ENCODE measurements at regions not wholly inside any gene's neighbourhood (a gene's known extent, or its start where the extent isn't known, plus 50 kb on each side); places are given as distances from the start of the nearest gene placed in this dataset.
A peak's percentile ranks its signal among the peaks of the same experiment; 100 is the strongest.

- H3K4me3 Mint-ChIP-seq: no peak overlapping the region
- ATAC-seq (replicated peaks) (no peak), DNase-seq (no peak)
- no peak overlapping the region for H3K27ac Mint-ChIP-seq
- H3K4me1 Mint-ChIP-seq: peaks cover 17 to 26% of the 10 kb centered on the region in 2 donors
- no peaks in the 10 kb centered on the region for H3K9me3 Mint-ChIP-seq
- H3K36me3 Mint-ChIP-seq: peaks cover 2 to 12% of the 10 kb centered on the region in 2 donors
- H3K27me3 Mint-ChIP-seq: peaks cover 27 to 61% of the 10 kb centered on the region in 2 donors
Observed at GRCh38 chr13:99058527-99059495, 80.9 kb upstream of the DOCK9 start.

GRCh38 chr13:99059498-99060075 lies 81.7 kb upstream of the DOCK9 start:
- peaks cover 3 to 15% of the 10 kb centered on the region in 2 donors for H3K36me3 Mint-ChIP-seq
- H3K4me3 Mint-ChIP-seq: no peak overlapping the region
- peaks cover 23 to 56% of the 10 kb centered on the region in 2 donors for H3K27me3 Mint-ChIP-seq
- ATAC-seq (replicated peaks) (no peak), DNase-seq (no peak)
- peaks cover 20 to 30% of the 10 kb centered on the region in 2 donors for H3K4me1 Mint-ChIP-seq
- no peaks in the 10 kb centered on the region for H3K9me3 Mint-ChIP-seq
- no peak overlapping the region for H3K27ac Mint-ChIP-seq

- Mint-ChIP-seq H3K27ac (no peak overlapping the region), H3K27me3 (peaks cover 18 to 47% of the 10 kb centered on the region in 2 donors), H3K4me1 (peaks cover 25 to 36% of the 10 kb centered on the region in 2 donors), H3K9me3 (no peaks in the 10 kb centered on the region), H3K36me3 (peaks cover 6 to 15% of the 10 kb centered on the region in 2 donors), H3K4me3 (no peak overlapping the region)
- ATAC-seq (replicated peaks) (no peak), DNase-seq (no peak)
Observed at GRCh38 chr13:99061411-99061810, 83.5 kb upstream of the DOCK9 start.

- Mint-ChIP-seq H3K9me3 (no peaks in the 10 kb centered on the region), H3K4me1 (peaks cover 31 to 46% of the 10 kb centered on the region in 2 donors), H3K27ac (no peak overlapping the region), H3K27me3 (peaks cover 18 to 43% of the 10 kb centered on the region in 2 donors), H3K4me3 (peak overlapping the region in 1 of 2 donors; percentile 14), H3K36me3 (peaks cover 6 to 15% of the 10 kb centered on the region in 2 donors)
- no peak for ATAC-seq (replicated peaks)
- no peak for DNase-seq
Observed at GRCh38 chr13:99062593-99062992, 84.7 kb upstream of the DOCK9 start.

GRCh38 chr13:99063178-99063577 lies 85.3 kb upstream of the DOCK9 start:
- ATAC-seq (replicated peaks) (no peak), DNase-seq (no peak)
- Mint-ChIP-seq H3K9me3 (no peaks in the 10 kb centered on the region), H3K27me3 (peaks cover 18 to 43% of the 10 kb centered on the region in 2 donors), H3K36me3 (peaks cover 6 to 15% of the 10 kb centered on the region in 2 donors), H3K27ac (no peak overlapping the region), H3K4me3 (no peak overlapping the region), H3K4me1 (peaks cover 33 to 46% of the 10 kb centered on the region in 2 donors)

DNA sequence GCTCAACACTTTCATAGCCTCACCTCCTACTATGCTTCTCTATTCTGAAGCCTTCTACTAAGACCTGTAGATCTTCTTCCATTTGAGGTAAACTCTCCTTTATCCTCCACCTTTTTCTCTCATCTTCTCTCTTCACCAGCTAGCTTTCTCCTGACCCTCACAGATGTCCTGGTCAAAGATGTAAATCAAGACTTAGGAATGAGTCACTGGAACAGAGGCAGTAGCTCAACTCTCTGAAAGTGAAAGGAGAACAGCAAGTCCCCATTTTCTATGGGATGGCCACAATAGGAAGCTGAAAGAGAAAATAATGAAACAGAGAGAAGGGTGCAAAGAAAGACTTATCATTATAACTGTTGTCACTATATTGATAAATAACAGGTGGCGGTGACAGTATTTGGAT lies 86.1 kb upstream of the DOCK9 start:
- ATAC-seq (replicated peaks): no peak
- Mint-ChIP-seq H3K9me3 (no peaks in the 10 kb centered on the region), H3K4me3 (no peak overlapping the region), H3K27me3 (peaks cover 18 to 35% of the 10 kb centered on the region in 2 donors), H3K36me3 (peaks cover 6 to 15% of the 10 kb centered on the region in 2 donors), H3K27ac (no peak overlapping the region), H3K4me1 (peaks cover 33 to 46% of the 10 kb centered on the region in 2 donors)
- DNase-seq: no peak

- peaks cover 6 to 15% of the 10 kb centered on the region in 2 donors for H3K36me3 Mint-ChIP-seq
- H3K4me1 Mint-ChIP-seq: peaks cover 31 to 38% of the 10 kb centered on the region in 2 donors
- peaks cover 15 to 28% of the 10 kb centered on the region in 2 donors for H3K27me3 Mint-ChIP-seq
- H3K9me3 Mint-ChIP-seq: no peaks in the 10 kb centered on the region
- ATAC-seq (replicated peaks): no peak
- no peak for DNase-seq
- H3K4me3 Mint-ChIP-seq: no peak overlapping the region
- no peak overlapping the region for H3K27ac Mint-ChIP-seq
Observed at GRCh38 chr13:99064624-99065234, 86.9 kb upstream of the DOCK9 start.

DNA sequence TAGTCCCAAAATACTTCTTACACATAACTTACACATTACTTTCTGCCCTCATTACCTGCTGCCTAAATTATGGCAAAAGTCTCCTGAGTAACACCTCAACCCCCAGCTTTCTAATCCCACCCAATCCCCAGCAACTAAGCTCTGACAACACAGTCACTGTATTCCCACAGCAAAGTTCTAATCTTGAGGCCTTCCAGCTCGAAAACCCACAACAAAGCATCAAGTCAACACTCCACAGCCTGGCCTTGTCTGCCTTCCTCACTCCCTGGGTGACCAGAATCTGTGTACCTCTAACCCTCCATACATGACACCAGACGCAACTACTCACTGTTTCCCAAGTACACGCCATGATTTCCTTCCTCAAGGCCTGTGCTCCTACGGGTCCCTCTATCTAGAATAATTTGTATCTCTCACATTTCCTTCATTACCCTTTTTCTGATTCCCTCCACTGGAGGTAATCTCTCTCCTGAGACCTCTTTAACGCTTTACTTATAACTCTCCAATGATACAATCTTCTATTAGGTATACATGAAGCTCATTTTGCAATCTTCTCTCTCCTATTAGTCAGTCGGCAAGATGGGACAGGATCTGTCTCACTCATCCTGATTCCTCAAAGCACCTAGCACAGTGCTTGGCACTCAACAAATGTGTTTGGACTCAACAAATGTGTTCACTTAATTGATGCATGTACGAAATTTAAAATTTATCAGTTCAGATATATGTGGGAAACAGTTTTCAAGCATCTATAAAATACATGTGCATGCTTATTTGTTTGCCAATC lies 87.6 kb upstream of the DOCK9 start:
- no peak overlapping the region for H3K4me3 Mint-ChIP-seq
- peaks cover 6 to 15% of the 10 kb centered on the region in 2 donors for H3K36me3 Mint-ChIP-seq
- no peaks in the 10 kb centered on the region for H3K9me3 Mint-ChIP-seq
- ATAC-seq (replicated peaks) (no peak), DNase-seq (no peak)
- H3K4me1 Mint-ChIP-seq: peaks cover 31 to 38% of the 10 kb centered on the region in 2 donors
- H3K27me3 Mint-ChIP-seq: peaks cover 15 to 28% of the 10 kb centered on the region in 2 donors
- H3K27ac Mint-ChIP-seq: no peak overlapping the region

GRCh38 chr13:99066219-99066618 lies 88.4 kb upstream of the DOCK9 start:
- peaks cover 31 to 38% of the 10 kb centered on the region in 2 donors for H3K4me1 Mint-ChIP-seq
- H3K36me3 Mint-ChIP-seq: peaks cover 6 to 15% of the 10 kb centered on the region in 2 donors
- DNase-seq (no peak), ATAC-seq (replicated peaks) (no peak)
- H3K27me3 Mint-ChIP-seq: peaks cover 15 to 26% of the 10 kb centered on the region in 2 donors
- H3K9me3 Mint-ChIP-seq: no peaks in the 10 kb centered on the region
- H3K4me3 Mint-ChIP-seq: no peak overlapping the region
- H3K27ac Mint-ChIP-seq: no peak overlapping the region

DNA sequence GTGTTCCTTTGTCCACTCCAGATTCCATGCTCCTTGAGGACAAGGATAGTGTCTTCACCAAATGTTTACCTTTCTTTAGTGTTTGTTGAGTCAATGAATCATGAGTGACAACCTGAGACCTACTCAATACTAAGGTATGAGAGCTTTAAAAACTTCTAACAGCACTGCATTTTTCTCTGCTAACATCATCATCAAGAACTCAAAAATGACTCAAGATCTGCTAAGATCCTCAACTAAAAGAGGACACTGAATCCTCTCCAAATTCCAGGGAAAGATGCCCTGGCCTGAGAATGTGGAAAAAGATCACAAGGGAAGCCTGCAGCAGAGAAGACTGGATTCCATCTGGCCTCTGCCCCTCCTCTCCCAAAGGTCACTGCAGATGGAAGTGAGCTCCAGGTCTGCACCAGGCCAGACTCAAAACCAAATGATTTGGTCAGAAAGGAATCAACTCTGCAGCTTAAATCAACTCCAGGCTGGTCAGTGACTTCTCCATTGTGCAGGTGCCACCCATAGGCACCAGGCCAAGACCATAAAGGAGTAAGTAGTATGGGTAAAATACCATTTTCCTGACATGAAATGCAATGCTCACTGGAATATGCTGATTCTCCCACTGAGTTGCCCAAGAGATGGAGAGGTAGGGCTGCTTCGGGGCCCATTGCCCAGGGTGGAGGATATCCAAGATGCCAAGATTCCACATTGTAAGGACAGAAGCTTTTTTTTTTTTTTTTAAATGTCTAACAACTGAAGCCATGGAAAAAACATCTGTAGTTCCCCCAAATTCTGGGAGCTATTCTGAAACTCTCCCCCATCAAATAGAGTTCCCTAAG lies 89.5 kb upstream of the DOCK9 start:
- ATAC-seq (replicated peaks) (no peak), DNase-seq (no peak)
- Mint-ChIP-seq H3K27ac (peak overlapping the region; percentile 32), H3K4me3 (no peak overlapping the region), H3K27me3 (peaks cover 15% of the 10 kb centered on the region in 2 donors), H3K36me3 (peaks cover 6 to 20% of the 10 kb centered on the region in 2 donors), H3K9me3 (no peaks in the 10 kb centered on the region), H3K4me1 (peaks cover 28 to 36% of the 10 kb centered on the region in 2 donors)

DNA sequence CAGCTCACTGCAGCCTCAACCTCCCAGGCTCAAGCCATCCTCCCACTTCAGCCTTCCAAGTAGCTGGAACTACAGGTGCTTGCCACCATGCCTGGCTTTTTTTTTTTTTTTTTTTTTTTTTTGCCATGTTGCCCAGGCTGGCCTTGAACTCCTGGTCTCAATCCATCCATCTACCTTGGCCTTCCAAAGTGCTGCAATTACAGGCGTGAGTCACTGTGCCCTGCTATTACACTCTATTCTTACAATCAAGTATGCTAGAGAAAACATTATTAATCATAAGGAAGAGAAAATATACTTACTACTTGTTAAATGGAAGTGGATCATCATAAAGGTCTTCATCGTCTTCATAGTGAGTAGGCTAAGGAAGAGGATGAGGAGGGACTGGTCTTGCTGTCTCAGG lies 93.3 kb upstream of the DOCK9 start:
- H3K36me3 Mint-ChIP-seq: peaks cover 13 to 26% of the 10 kb centered on the region in 2 donors
- peaks cover 10 to 22% of the 10 kb centered on the region in 2 donors for H3K4me1 Mint-ChIP-seq
- no peak overlapping the region for H3K27ac Mint-ChIP-seq
- H3K9me3 Mint-ChIP-seq: peaks cover 4 to 8% of the 10 kb centered on the region in 2 donors
- DNase-seq (no peak), ATAC-seq (replicated peaks) (no peak)
- no peaks in the 10 kb centered on the region for H3K27me3 Mint-ChIP-seq
- H3K4me3 Mint-ChIP-seq: no peak overlapping the region

- DNase-seq: no peak
- Mint-ChIP-seq H3K9me3 (peaks cover 4 to 8% of the 10 kb centered on the region in 2 donors), H3K27me3 (no peaks in the 10 kb centered on the region), H3K4me3 (no peak overlapping the region), H3K36me3 (peaks cover 13 to 31% of the 10 kb centered on the region in 2 donors), H3K27ac (no peak overlapping the region), H3K4me1 (peaks cover 9 to 19% of the 10 kb centered on the region in 2 donors)
- no peak for ATAC-seq (replicated peaks)
Observed at GRCh38 chr13:99071666-99072065, 93.8 kb upstream of the DOCK9 start.

- no peak overlapping the region for H3K27ac Mint-ChIP-seq
- peaks cover 4 to 12% of the 10 kb centered on the region in 2 donors for H3K4me1 Mint-ChIP-seq
- H3K9me3 Mint-ChIP-seq: peaks cover 4 to 10% of the 10 kb centered on the region in 2 donors
- DNase-seq: no peak
- peaks cover 13 to 35% of the 10 kb centered on the region in 2 donors for H3K36me3 Mint-ChIP-seq
- no peak for ATAC-seq (replicated peaks)
- H3K4me3 Mint-ChIP-seq: no peak overlapping the region
- H3K27me3 Mint-ChIP-seq: no peaks in the 10 kb centered on the region
Observed at GRCh38 chr13:99072356-99072755, 94.5 kb upstream of the DOCK9 start.

Data from stimulated activated naive B cell treated with anti-CD40 and anti-IgM and Interleukin-4, amounts not matched to agents 10 μg/mL and 1 μg/mL and 100 μg/mL, for 72 hours (primary cell).